ENCODE measurements at regions not wholly inside any gene's neighbourhood (a gene's known extent, or its start where the extent isn't known, plus 50 kb on each side); places are given as distances from the start of the nearest gene placed in this dataset.

DNA sequence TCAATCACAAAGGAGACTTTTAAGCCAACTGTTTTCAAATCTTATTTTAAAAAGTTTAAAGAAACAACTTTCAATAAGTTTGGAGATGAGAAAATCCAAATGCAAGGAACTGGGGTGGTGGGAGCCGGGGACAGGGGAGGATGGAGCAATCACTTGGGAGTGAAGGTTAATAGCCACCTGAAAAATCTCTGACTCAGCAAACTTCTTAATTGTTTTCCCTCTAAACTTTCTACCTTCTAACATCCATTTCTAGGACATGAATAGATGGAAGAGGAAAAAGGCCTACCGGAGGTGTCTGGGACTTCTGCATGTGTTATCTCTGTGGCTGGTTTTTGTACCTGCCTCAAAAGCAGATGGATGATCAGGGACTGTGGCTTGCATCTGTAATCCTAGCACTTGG lies 360.6 kb downstream of the OSTF1 start:
- TF ChIP-seq, protein P1, sequence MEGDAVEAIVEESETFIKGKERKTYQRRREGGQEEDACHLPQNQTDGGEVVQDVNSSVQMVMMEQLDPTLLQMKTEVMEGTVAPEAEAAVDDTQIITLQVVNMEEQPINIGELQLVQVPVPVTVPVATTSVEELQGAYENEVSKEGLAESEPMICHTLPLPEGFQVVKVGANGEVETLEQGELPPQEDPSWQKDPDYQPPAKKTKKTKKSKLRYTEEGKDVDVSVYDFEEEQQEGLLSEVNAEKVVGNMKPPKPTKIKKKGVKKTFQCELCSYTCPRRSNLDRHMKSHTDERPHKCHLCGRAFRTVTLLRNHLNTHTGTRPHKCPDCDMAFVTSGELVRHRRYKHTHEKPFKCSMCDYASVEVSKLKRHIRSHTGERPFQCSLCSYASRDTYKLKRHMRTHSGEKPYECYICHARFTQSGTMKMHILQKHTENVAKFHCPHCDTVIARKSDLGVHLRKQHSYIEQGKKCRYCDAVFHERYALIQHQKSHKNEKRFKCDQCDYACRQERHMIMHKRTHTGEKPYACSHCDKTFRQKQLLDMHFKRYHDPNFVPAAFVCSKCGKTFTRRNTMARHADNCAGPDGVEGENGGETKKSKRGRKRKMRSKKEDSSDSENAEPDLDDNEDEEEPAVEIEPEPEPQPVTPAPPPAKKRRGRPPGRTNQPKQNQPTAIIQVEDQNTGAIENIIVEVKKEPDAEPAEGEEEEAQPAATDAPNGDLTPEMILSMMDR (IDR thresholded peaks at IDR 0.05; ENCODE audit: borderline replicate concordance, control extremely low read depth, extremely low read depth, insufficient read depth, missing control alignments), result no peak
- in situ Hi-C loops (cut with MboI; ENCODE audit: low sequenced_read_pairs, unreplicated experiment), result no loop called here

DNA sequence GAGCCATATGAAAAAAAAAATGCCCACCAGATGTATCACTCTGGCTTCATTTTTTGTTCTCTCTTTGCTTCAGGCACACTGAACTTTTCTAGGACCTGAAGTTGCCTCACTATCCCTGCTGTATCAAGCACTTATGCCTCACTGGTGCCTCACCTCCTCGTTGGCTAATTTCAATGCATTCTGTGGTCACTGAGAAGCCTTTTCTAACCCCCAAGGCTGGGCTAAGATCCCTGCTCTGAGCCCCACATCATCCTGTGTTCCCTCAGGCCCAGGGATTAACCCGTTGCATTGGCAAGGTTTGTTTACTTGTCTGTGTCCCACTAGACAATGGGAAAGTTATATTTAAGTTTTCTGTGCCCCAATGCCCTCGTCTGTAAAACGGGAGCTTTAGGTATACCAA lies 362.7 kb downstream of the OSTF1 start:
- DNase-seq (ENCODE audit: low spot score), result no peak
- TF ChIP-seq, protein P1 (IDR thresholded peaks at IDR 0.05; ENCODE audit: borderline replicate concordance, control extremely low read depth, extremely low read depth, insufficient read depth, missing control alignments), result no peak
- in situ Hi-C loops (cut with MboI; ENCODE audit: low sequenced_read_pairs, unreplicated experiment), result no loop called here

More for the DNA sequence above, 360.6 kb downstream of the OSTF1 start:
- DNase-seq (ENCODE audit: low spot score), result no peak

DNA sequence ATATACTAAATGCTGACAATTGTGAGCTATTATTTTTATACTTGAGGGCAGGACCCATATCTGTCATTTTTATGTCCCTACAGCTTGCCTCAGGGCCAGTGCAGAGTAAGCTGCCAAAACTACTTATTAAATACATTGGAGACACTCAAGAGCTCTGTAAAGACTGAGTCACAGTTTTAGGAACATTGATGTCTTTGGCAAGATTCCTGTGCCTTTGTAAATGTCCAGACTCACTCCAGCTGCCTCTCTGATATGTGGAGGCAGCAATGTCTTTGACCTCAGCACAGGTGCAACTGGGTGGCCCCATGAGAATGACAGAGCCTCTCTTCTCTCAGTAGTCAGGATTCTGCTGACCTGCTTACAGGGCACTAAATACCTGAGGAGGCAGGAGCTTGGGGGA lies 363.2 kb downstream of the OSTF1 start:
- in situ Hi-C loops (cut with MboI; ENCODE audit: low sequenced_read_pairs, unreplicated experiment), result no loop called here
- no peak for DNase-seq (ENCODE audit: low spot score)
- TF ChIP-seq, protein P1 (IDR thresholded peaks at IDR 0.05; ENCODE audit: borderline replicate concordance, control extremely low read depth, extremely low read depth, insufficient read depth, missing control alignments), result no peak

DNA sequence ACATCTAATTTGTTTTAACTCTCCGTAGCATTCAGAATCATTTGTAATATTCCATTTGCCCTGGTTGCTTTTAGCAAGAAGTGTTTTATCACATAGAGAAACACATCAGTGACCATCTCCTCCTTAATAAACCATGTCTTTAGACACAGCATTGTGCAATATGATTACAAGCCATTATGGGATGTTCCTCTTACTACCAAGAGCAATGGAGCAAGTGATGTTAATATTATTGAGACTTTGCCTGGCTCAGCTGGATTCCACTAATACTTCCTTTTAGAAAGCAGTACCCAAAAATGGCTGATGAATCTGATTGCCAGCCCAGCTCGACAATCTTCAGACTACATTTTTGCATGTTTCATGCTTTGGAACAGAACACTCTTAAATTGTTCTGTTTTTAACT lies 364.2 kb downstream of the OSTF1 start:
- in situ Hi-C loops (cut with MboI; ENCODE audit: low sequenced_read_pairs, unreplicated experiment), result no loop called here
- TF ChIP-seq, protein P1 (IDR thresholded peaks at IDR 0.05; ENCODE audit: borderline replicate concordance, control extremely low read depth, extremely low read depth, insufficient read depth, missing control alignments), result no peak
- no peak for DNase-seq (ENCODE audit: low spot score)

DNA sequence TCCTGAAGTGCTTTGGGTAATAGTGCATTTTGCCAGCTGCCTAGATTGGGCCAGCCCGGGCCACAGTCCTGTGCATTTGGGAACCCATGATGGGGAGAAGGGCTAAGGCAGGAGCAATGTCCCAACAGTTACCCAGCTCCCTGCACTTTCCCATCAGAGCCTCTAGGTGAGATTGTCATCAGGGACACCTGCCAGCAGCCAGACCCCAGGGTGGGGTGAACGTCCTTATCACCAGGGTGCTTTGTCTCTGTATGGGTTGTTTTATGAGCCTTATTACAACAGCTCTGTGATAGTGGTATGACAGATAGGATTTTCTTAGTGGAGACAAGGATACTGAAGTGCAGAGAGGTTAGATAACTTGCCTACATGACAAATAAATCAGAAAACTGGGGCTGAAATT lies 365.7 kb downstream of the OSTF1 start:
- TF ChIP-seq, protein P1 (IDR thresholded peaks at IDR 0.05; ENCODE audit: borderline replicate concordance, control extremely low read depth, extremely low read depth, insufficient read depth, missing control alignments), result no peak
- no peak for DNase-seq (ENCODE audit: low spot score)
- in situ Hi-C loops (cut with MboI; ENCODE audit: low sequenced_read_pairs, unreplicated experiment), result no loop called here

DNA sequence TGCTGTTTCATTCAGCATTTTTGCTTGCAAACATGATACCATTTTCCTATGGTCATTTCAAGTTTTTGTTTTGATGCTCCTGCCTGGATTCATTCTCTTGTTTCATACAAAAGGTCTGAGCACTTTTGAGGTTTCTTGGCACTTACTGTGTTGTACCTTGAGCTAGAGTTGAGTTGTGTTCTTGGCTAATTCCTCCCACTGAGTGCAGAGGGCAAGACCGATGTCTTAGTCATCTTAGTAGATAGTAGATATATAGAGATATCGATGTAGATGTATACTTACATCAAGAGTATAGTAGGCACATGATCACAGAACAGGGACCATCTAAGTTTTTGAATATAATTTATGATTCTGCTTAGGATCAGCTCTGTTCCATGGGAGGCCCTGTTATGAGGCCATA lies 366.6 kb downstream of the OSTF1 start:
- no peak for DNase-seq (ENCODE audit: low spot score)
- in situ Hi-C loops (cut with MboI; ENCODE audit: low sequenced_read_pairs, unreplicated experiment), result no loop called here

More for the DNA sequence above, 366.6 kb downstream of the OSTF1 start:
- TF ChIP-seq, protein P1 (IDR thresholded peaks at IDR 0.05; ENCODE audit: borderline replicate concordance, control extremely low read depth, extremely low read depth, insufficient read depth, missing control alignments), result no peak

All from GM13976 (cell line).